Uterus (tissue), 2 donors: ENCODE measurements at regions not wholly inside any gene's neighbourhood (a gene's known extent, or its start where the extent isn't known, plus 50 kb on each side); places are given as distances from the start of the nearest gene placed in this dataset.

Experiments used
- CTCF ChIP-seq, 4 experiments: fragments of 200-600 bp in 2 of 4; fragments of 450-650 bp in 2 of 4; sonication (generic) in 2 of 4; IDR thresholded peaks; one replicate each; pipeline ENCODE4 v1.5.1; 2016 to 2019; ENCODE audit warnings: antibody characterized with exemption in 4 of 4, mild to moderate bottlenecking in 2 of 4, moderate library complexity in 1 of 4
- POLR2A ChIP-seq, 2 donors: fragments of 450-650 bp; IDR thresholded peaks; one replicate each; pipeline ENCODE4 v1.6.1; 2016; ENCODE audit warnings: antibody characterized with exemption in 2 of 2, mild to moderate bottlenecking in 1 of 2, moderate library complexity in 1 of 2

GRCh38 chr5:106648401-106648800 lies 1022.3 kb downstream of the EFNA5 start:
- TF ChIP-seq CTCF (IDR thresholded peaks at IDR 0.05): no peak
- no peak for TF ChIP-seq POLR2A (IDR thresholded peaks at IDR 0.05)
